GM21786 (cell line): ENCODE measurements at regions not wholly inside any gene's neighbourhood (a gene's known extent, or its start where the extent isn't known, plus 50 kb on each side); places are given as distances from the start of the nearest gene placed in this dataset.

Experiments used
- ATAC-seq: cut with Tn5 transposase; IDR thresholded peaks from one replicate; pipeline ENCODE4 v1.9.1; 2021; ENCODE audit not compliant: unreplicated experiment

DNA sequence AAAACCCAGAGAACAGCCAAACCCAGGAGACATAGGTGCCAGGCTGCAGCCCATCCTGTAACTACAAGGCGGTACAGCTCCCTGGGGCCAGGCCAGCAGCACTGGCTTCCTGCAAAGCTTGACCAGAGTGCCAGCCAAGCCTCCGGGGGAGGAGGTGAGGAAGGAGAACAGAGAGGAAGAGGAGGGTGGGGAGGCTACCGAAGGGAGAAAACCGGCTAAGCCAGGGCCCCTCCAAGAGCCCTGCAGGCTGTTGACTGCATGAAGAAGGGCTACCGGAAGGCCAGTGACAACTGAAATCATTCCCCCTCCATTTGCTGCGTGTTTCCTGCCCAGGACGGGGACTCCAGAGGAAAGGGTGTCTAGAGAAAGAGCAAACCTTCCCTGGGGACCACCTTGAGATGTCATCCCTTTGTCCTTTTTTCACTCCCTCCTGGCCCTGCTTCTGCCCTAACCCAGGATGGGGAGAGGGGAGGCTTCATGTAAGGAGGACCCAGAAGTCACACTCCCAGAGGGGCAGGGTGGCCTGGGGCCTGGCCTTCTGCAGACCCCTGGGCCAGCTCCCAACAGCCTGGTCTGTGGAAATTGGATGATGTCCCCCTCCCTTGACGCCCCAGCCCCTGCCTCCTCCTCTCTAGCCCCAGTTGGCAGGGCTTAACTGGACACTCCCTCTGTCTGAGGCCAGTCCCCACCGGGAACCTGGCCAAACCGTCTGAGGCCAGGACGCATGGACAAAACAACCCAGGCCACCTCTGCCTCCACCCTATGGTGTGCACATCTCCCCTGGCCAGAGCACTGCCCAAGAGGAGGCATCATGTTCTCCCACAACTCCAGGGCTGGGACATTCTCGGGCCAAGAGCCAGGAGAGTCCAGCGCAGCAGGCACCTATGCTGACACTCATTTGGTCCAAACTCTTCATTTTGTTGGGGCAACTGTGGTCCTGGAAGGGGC lies 207.8 kb downstream of the CYP26B1 start:
- no peak for ATAC-seq

DNA sequence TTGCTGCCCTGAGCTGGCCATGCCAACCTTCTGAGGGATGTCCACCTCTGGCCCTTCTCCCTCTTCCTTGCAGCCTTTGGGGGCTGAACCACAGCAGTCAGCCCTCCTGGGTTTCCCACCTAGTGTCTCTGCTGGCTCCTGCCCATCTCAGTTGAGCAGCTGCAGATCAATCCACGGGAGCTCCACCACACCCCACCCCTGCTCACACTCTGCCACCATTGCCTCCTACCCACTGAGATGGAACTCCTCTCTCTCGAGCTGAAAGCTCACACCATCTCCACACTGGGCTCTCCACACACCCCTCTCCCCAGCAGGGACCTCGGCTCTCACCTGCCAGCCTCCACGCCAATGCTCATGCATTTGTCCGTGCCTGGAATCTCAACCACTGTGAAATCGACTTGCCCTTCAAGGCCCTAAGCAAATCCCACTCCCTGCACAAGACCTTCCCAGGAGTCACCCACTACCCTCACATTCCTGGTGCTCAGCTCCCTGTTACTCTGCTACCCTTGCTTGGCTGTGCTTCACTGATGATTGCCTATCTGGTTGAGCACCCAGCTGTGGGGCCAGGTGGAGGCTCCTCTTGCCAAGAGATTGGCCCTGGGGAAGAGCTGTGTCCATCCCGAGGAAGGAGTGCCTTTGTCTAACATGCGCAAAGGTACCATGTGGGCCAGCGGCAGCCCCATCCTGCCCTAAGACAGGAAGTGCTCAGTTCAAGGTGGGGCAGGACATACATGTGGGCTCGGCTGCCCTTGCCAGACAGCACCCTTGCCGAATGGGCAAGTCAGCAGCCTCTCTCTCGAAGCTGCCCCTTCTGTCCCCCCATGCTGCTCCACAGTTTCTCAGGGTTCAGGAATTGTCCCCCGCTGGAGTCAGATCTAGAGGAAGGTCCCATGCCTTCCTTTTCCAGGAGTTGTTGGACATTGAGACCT lies 208.7 kb downstream of the CYP26B1 start:
- ATAC-seq = no peak

DNA sequence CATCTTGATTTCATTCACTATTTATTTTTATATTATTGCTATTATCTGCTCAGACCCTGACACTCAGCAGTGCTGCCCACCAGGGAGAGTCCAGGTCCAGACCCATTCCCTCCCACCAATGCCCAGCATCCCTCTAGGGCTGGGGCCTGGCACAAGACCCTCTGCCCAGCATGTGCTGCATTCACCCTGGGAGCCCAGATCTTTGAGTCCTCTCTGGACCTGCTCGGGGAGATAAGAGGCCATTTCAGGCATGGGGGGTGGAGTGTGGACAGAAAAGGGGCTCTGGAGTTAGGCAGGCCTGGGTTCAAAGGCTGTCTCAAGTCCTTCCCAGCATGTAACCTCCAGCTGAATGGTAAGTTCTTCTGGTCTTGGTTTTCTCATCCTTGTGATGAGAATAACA lies 209.6 kb downstream of the CYP26B1 start:
- ATAC-seq = no peak

DNA sequence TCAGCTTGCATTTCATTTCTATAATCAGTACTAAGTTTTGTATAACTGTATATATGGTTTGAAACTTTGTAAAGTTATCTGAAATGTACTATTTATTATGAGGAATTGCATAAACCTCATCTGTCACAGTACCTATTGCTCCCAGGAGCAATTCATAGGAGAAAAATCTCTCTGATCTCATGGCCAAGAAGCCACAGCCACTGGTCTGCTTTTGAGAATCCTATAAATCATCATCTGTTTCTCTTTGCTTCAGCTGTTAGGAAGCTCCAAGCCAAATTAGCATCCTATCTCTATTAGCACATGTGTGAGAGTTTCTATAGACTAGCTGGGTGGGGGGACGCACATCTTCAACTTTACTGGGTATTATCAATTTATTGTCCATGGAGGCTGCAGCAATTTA lies 210.3 kb downstream of the CYP26B1 start:
- no peak for ATAC-seq

DNA sequence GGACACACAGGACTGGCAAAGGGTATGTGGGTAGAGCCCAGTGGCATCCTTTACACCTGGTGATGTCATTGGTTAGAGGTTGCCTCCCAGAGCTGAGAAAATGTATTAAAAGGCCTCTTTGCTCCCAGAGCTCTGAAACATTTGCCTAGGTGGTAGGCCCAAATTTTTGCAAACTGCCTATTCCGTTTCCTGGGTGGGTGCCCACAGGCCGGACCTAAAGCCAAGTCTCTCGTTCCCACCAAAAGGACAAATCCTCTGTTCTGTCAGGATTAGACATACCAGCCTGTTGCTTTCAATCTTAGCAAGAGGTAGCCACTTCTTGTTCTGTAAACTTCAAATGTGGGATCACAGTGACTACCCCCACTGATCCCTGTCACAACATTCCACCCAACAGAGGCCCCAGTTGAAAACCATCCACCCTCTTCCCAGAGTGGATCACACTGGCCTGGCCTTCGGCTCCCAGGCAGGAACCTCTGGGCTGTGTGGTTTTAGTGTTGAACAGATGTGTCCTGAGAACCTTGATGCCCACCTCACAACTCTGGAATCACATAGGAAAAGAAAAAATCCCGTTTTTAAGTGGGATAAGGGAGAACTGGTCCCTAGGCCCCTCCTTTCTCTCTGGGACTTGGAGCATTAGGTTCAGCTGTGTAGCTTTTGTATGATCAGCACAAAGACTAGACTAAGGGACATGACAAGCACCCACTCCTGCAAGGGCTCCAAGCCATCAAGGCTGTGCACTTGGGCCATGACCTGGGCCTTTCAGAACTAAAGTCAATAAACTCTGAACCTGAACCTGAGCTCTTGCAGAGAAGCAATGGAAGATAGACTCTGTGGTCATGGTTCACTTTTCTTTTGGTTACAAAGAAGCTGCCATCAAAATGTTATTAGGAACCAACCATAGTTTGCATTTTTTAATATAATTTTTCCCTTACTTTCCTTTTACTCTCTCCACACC lies 211.3 kb downstream of the CYP26B1 start:
- ATAC-seq = no peak

DNA sequence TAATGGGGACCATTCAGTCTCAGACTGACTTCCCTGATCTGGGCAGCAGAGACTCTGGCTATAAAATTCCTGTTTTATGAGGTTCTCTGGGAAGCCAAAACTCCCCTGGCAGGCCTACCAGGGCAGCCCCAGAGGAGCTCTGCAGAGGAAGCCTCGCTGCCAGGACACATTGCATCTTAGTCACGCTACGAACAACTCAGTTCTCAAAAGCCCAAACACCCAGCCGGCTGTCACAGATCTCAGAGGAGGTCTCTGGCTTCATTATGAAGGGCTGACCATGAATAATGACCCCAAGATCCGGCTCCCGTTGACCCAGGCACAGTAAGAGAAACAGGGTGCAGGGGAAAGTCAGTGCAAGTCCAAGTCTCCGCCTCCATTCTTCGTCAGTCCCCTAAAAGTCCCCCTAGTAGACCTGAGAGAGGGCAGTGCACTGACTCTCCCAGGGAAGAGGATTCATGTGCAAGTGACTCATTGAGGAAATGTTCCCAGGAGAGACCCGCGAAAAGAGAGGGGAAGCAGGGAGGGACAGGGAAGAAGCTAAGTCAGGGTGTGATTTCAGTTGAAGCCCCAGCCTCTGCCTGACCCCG lies 212.3 kb downstream of the CYP26B1 start:
- no peak for ATAC-seq

DNA sequence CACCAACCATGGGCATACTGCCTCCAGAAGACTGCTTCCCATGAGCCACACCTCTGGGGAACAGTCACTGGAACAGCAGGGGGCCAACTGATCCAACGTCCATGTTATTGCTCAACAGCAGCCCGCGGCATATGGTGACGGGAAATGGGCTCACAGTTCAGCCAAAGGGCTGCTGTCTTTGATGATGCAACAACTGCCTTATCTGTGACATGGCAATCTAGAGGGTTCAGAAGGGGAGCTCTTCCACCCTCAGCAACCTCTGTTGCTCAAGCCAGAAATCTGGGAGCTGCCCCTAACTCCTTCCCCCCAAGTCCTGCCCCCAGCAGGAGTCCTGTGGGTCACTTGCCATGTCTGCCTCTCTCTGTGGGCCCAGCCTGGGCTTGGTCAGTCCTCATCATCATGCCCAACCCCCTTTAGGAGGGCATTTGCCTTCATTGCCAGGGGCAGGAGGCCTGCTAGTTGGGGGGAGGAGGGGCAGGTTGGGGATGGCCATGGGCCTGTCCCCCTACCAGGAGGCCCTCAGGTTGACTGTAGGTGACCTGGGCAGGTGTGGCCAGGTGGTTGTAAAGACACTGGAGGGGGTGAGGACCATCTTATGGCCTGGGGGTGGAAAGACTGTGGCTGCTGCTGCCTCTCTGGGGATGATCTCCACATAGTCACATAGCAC lies 212.9 kb downstream of the CYP26B1 start:
- ATAC-seq = no peak

DNA sequence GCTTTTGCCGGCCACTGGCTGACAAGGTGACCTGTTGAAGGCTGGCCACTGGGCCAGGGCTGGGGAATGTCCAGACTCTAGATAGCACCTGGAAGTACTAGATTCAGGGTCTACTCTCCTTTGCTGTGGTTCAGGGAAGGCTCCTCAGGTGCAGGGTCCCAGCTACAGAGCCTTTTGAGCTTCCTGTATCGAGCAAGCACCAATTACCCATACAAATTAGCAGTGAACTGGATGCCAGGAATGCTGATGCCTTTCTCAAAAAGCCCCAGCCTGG lies 213.4 kb downstream of the CYP26B1 start:
- no peak for ATAC-seq

DNA sequence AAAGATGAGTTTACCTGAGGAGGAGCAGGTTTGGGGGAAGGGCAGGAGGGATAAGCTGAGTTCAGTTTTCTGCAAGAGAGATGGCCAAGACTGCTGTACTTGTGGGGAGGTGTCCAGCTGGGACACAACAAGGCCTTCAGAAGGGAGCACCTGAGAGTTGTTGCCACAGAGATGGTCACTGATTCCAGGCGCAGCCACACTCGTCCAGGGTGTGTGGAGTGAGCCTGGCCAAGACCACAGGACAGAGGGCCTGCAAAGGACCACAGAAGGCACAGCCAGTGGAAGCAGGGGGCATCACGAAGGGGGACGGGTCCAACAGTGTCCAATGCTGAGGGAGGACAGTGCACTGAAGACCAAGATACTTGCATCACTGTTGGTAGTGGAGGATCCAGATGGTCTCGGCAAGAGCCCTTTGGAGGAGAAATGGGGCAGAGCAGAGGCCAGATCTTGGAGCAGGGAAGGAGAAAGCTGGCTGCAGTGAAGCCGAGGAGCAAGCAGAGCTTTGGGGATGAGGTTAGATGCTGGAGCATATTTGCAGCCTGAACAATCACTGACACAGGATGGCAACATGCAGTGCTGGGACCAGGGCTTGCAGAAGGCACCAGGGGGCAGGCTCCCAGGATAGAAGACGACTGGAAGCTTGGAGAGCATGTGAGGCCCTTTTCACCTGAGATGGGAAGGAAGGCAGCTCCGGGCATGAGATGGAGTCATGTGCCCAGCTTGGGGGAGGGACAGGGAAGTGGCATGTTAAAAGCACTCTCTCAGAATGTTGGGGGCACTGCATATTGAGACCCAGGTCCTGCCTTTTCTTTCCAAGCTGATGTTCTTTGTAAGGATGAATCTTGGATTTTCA lies 214.0 kb downstream of the CYP26B1 start:
- no peak for ATAC-seq

DNA sequence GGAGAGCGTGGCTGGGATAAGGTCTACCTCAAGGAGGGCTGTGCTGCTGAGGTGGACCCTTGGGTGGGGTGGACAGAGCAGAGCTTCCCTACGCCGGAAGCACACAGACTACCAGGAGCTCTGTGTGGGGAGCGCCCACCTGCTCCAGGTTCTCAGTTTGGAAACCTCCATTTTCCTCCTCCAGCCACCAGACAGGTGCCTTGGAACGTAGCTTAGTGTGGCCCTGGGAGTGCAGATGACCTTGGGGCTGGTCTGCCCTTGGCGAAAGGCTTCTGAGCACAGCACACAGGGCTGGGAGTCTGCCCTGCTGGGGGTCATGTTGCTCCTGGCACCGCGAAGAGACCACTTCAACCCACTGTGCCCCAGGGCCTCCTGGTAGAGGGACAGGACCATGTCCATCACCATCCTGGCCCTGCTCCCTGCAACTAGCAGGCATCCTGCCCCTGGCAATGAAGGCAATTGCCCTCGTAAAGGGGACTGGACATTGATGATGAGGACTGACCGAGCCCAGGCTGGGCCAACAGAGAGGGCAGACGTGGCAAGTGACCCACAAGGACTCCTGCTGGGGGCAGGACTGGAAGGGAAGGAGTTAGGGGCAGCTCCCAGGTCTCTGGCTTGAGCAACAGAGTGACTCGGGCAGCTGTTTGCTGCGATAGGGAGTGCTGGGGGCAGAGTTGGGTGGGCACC lies 214.7 kb downstream of the CYP26B1 start:
- no peak for ATAC-seq

DNA sequence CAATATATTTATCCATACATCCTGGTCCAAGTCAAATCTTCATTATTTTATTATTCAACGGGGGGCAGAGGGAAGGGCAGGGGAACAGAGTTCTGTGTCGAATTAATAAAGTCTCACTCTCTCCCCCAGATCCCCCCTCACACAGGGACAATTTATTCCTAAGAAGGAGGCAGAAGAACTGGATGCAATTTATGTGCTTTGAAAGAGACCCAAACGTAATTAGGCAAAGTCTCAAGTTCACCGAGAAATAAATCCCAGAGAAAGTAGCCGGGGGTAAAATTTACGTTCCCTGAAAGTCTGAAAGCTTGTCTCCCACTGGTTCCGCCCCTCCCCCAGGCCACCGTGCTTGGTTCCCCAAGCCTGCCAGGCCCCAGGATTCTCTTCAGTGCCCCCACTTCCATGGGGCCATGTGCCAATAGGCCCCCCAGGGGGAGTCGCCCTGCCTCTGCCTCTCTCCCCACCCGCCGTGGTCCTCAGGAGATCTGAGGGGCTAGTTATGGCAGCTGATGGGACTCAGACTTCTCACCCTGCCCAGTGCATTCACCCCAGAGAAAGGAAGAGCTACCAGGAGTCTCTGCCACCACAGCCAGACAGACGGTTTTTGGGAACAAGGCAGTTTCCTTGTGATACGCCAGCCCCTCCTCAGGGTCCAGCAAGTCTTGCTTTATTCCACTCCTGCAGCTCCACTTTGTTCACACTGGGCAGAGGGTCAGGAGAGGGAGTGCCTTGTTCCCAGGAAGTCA lies 215.5 kb downstream of the CYP26B1 start:
- ATAC-seq = no peak

DNA sequence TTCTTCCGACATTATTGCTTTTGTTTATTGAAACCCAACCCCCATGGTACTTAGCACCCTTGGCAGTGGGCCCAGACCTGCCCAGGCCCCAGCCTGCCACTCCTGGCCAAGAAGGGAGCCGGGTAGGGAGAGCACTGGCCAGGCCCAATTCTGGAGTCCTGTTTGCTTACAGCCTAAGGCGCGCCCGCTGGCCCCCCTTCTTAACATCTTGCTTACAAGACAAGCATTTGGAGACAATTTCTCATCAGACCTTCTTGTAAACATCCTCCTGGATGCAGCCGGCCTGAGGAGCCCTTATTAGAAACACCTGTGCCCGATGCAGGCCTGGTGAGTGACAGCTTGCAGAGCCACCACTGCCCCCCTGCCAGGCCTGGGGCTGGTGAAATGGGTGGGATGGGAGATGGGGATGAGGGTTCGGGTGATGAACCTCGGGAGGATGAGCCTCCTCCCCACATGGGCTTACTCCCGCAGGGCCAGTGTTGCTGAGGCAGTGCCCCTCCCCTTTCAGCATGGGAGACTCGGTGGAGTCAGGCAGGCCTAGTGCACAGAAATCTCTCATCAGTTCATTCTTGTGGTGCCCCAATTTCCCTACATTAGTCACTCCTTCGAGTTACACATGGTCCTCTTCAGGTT lies 217.5 kb downstream of the CYP26B1 start:
- ATAC-seq = no peak

DNA sequence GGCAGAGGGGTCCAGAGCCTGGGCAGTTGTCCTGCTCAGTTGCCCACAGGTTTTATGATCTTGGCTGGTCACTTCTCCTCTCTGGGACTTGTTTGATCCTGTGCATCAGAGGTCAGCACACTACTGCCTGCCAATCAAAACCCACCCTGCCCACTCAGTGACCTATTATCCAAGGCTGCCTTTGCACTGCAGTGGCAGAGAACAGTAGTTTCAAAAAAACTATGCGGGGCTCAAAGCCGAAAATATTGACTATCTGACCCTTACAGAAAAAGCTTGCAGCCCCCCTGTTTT lies 218.2 kb downstream of the CYP26B1 start:
- ATAC-seq = no peak

DNA sequence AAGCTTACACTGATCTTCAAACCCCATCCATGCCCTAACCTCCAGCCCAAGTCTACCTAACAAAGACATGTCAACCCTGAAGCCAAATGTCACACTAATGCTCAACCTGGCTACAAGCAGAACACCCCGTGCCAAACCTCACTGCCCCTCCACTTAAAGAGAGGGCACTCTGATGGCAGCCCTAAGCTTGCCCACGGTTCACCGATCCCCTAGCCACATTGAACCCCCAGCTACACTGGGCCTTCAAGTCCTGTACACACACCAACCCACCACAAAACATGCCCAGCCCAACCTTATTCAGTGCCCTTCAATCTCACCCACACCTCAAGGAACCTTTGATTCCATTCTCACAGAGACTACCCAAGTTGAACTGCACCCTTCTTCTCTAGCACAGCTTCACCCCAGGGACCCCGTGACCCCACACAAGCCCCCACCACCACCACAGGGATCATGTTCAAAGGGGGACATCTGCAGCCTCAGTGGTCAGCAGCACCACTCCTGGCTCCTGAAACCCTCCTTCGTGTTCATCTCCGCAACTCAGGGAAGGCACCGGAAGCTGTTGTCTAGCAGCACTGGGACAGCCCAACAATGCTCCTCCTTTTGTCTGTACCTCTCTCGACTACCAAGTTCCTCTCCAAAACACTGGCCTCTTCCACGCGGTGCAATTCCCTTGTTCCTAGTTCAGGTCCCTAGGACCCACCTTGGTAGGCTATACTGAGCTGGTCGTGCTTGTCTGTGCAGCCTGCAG lies 218.8 kb downstream of the CYP26B1 start:
- no peak for ATAC-seq

DNA sequence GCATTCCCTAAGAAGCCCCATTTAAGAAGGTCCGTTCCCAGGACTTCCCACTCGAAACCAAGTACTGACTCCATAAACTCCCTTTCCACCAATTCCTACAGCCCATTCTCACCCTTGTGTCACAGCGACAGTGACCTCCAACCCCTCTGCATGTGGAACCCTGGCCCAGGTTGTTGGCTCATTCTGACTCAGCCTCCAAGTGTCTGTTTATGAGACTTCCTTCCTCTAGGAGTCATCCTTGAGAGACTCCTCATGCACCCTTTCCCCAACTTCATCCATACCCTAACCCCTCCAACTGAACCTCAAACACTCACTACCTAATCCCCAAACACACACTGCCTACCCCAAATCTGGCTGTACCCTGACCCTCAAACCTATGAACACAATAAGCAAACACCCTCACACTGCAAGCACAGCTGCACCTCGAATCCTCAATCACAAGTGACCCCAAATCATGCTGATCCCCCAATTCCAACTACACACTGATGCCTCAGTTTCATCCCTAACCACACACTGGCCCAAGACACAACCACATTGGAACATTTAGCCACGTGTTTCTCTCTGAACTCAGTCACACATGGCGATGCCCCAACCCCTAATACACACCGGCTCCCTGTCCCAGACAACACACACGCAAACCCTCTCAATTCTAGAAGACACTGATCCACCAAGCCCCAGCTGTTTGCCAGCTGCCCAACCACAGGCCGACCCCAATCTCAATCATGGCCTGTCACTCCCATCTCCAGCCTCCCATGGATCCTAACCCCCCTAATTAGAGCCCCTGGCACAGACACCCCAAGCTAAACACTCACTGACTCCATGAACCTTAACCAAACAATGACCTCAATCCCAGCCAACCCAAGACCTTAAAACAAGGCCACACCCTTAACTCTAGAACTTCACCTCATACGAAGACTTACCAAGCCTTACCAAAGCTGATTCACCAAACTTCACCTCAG lies 219.6 kb downstream of the CYP26B1 start:
- no peak for ATAC-seq
